Left lung (tissue), 4 donors: ENCODE measurements at regions not wholly inside any gene's neighbourhood (a gene's known extent, or its start where the extent isn't known, plus 50 kb on each side); places are given as distances from the start of the nearest gene placed in this dataset.

Experiments used
- ATAC-seq: fragments of 200-7000 bp; cut with Tn5 transposase; one replicate; pipeline ENCODE4 v1.9.1; 2020; ENCODE audit warnings: moderate library complexity
- DNase-seq, 4 donors: peaks; one replicate each; pipeline ENCODE4 v3.0.0-alpha.2; 2013 to 2020
- H3K27ac ChIP-seq, 2 donors: fragments of 200-600 bp; sonication (generic) in 1 of 2; one replicate each; pipeline versions ENCODE4 v1.5.0 to v1.8.0; 2020 to 2021
- H3K27me3 ChIP-seq, 2 donors: fragments of 200-600 bp; sonication (generic) in 1 of 2; one replicate each; pipeline versions ENCODE4 v1.5.0 to v1.8.0; 2020 to 2021
- H3K36me3 ChIP-seq, 2 donors: fragments of 200-600 bp; sonication (generic) in 1 of 2; one replicate each; pipeline versions ENCODE4 v1.5.0 to v1.8.0; 2020 to 2021
- H3K4me1 ChIP-seq, 2 donors: fragments of 200-600 bp; one replicate each; pipeline ENCODE4 v1.8.0; 2021
- H3K4me3 ChIP-seq, 2 donors: fragments of 200-600 bp; sonication (generic) in 1 of 2; one replicate each; pipeline versions ENCODE4 v1.5.0 to v1.8.0; 2020 to 2021; ENCODE audit warnings: mild to moderate bottlenecking in 1 of 2
- H3K9me3 ChIP-seq, 2 donors: fragments of 200-600 bp; sonication (generic) in 1 of 2; one replicate each; pipeline versions ENCODE4 v1.5.0 to v1.8.0; 2020 to 2021
- CTCF ChIP-seq, 2 donors: fragments of 200-600 bp; sonication (generic) in 1 of 2; IDR thresholded peaks; one replicate each; pipeline versions ENCODE4 v1.5.0 to v1.8.0; 2021; ENCODE audit warnings: antibody characterized with exemption in 2 of 2
- intact Hi-C, 2 donors: fragments of 100-400 bp; cut with DNase I; formaldehyde crosslinking; loops; one replicate each; pipeline versions ENCODE4 v1.11.2 to v1.14.2; 2022
- donor health status: DM: no; HTN: yes; CAD: no.
- donor health status: DM: no; HTN: no; CAD: no.

GRCh38 chr7:115368998-115369397, 447.1 kb downstream of the MDFIC start:
- TF ChIP-seq CTCF (IDR thresholded peaks at IDR 0.05) = no peak
- intact Hi-C loops = no loop called here

GRCh38 chr7:115363916-115364315, 442.0 kb downstream of the MDFIC start:
- Histone ChIP-seq H3K27ac (no peak overlapping the region), H3K4me1 (no peaks in the 10 kb centered on the region), H3K27me3 (no peaks in the 10 kb centered on the region), H3K4me3 (no peak overlapping the region), H3K9me3 (no peaks in the 10 kb centered on the region), H3K36me3 (no peaks in the 10 kb centered on the region)
- intact Hi-C loops = no loop called here
- DNase-seq (no peak), ATAC-seq (no peak)
- TF ChIP-seq CTCF (IDR thresholded peaks at IDR 0.05) = no peak

More at GRCh38 chr7:115368998-115369397, 447.1 kb downstream of the MDFIC start:
- no peak overlapping the region for H3K4me3 ChIP-seq
- H3K36me3 ChIP-seq = no peaks in the 10 kb centered on the region
- H3K4me1 ChIP-seq = no peaks in the 10 kb centered on the region
- DNase-seq (no peak), ATAC-seq (no peak)
- no peaks in the 10 kb centered on the region for H3K27me3 ChIP-seq
- no peaks in the 10 kb centered on the region for H3K9me3 ChIP-seq
- H3K27ac ChIP-seq = no peak overlapping the region

GRCh38 chr7:115359955-115360354, 438.1 kb downstream of the MDFIC start:
- Histone ChIP-seq H3K9me3 (no peaks in the 10 kb centered on the region), H3K27me3 (no peaks in the 10 kb centered on the region), H3K27ac (no peak overlapping the region), H3K36me3 (no peaks in the 10 kb centered on the region), H3K4me3 (no peak overlapping the region), H3K4me1 (no peaks in the 10 kb centered on the region)
- DNase-seq (no peak), ATAC-seq (no peak)
- no peak for TF ChIP-seq CTCF (IDR thresholded peaks at IDR 0.05)
- intact Hi-C loops = no loop called here

GRCh38 chr7:115359119-115359518, 437.2 kb downstream of the MDFIC start:
- H3K4me1 ChIP-seq = no peaks in the 10 kb centered on the region
- ATAC-seq (no peak), DNase-seq (no peak)
- H3K9me3 ChIP-seq = no peaks in the 10 kb centered on the region
- H3K27ac ChIP-seq = no peak overlapping the region
- no peaks in the 10 kb centered on the region for H3K27me3 ChIP-seq
- no peak overlapping the region for H3K4me3 ChIP-seq
- intact Hi-C loops = no loop called here
- no peak for TF ChIP-seq CTCF (IDR thresholded peaks at IDR 0.05)
- H3K36me3 ChIP-seq = no peaks in the 10 kb centered on the region

GRCh38 chr7:115357703-115357999, 435.8 kb downstream of the MDFIC start:
- Histone ChIP-seq H3K27me3 (no peaks in the 10 kb centered on the region), H3K27ac (no peak overlapping the region), H3K4me3 (no peak overlapping the region), H3K4me1 (no peaks in the 10 kb centered on the region), H3K9me3 (no peaks in the 10 kb centered on the region), H3K36me3 (no peaks in the 10 kb centered on the region)
- intact Hi-C loops = no loop called here
- TF ChIP-seq CTCF (IDR thresholded peaks at IDR 0.05) = no peak
- DNase-seq (no peak), ATAC-seq (no peak)
